ENCODE measurements at regions not wholly inside any gene's neighbourhood (a gene's known extent, or its start where the extent isn't known, plus 50 kb on each side); places are given as distances from the start of the nearest gene placed in this dataset.
A peak's percentile ranks its signal among the peaks of the same experiment; 100 is the strongest.
"Not testable (repeated sequence)": the region's sequence is repeated elsewhere in the genome, so short reads cannot be mapped to it uniquely, and the experiment has no call there.

GRCh38 chr6:165010556-165011535 lies 298.6 kb downstream of the C6orf118 start:
- no peak for DNase-seq

GRCh38 chr6:165008971-165009370 lies 300.4 kb downstream of the C6orf118 start:
- DNase-seq: no peak

GRCh38 chr6:165002866-165003265 lies 306.5 kb downstream of the C6orf118 start:
- DNase-seq: no peak

GRCh38 chr6:165002358-165002757 lies 307.0 kb downstream of the C6orf118 start:
- no peak for DNase-seq

- no peak for DNase-seq
These were observed 307.8 kb downstream of the C6orf118 start for GRCh38 chr6:165001502-165002157.

GRCh38 chr6:164998297-164998696 lies 311.1 kb downstream of the C6orf118 start:
- DNase-seq: no peak

GRCh38 chr6:164996838-164997237 lies 312.6 kb downstream of the C6orf118 start:
- DNase-seq: no peak

- DNase-seq: no peak
These were observed 317.8 kb downstream of the C6orf118 start for GRCh38 chr6:164991573-164991972.

GRCh38 chr6:164990901-164991300 lies 318.5 kb downstream of the C6orf118 start:
- no peak for DNase-seq

- DNase-seq: no peak
These were observed 327.0 kb downstream of the C6orf118 start for GRCh38 chr6:164982389-164982788.

- DNase-seq: no peak
These were observed 342.3 kb downstream of the C6orf118 start for GRCh38 chr6:164967102-164967501.

GRCh38 chr6:164962805-164963204 lies 346.6 kb downstream of the C6orf118 start:
- no peak for DNase-seq

GRCh38 chr6:164947164-164947563 lies 362.2 kb downstream of the C6orf118 start:
- DNase-seq: peak in 9 of 56 donors; percentile 2 to 59 (median 47)

GRCh38 chr6:164942271-164942670 lies 367.1 kb downstream of the C6orf118 start:
- no peak for DNase-seq

GRCh38 chr6:164933238-164933794 lies 376.1 kb downstream of the C6orf118 start:
- DNase-seq: not testable (repeated sequence)

GRCh38 chr6:164929408-164929977 lies 379.9 kb downstream of the C6orf118 start:
- DNase-seq: peak in 7 of 56 donors; percentile 33 to 57 (median 53)

GRCh38 chr6:164928728-164929407 lies 380.5 kb downstream of the C6orf118 start:
- DNase-seq: peak in 4 of 56 donors; percentile 19 to 57 (median 42)

GRCh38 chr6:164928057-164928727 lies 381.2 kb downstream of the C6orf118 start:
- DNase-seq: peak in 41 of 56 donors; percentile 8 to 71 (median 45)

- peak in 55 of 56 donors; percentile 19 to 92 (median 76) for DNase-seq
These were observed 381.9 kb downstream of the C6orf118 start for GRCh38 chr6:164927288-164928056.

GRCh38 chr6:164926686-164927085 lies 382.7 kb downstream of the C6orf118 start:
- no peak for DNase-seq

All from nucleus accumbens (tissue), 56 donors.